Muscle of back (tissue), 3 donors: ENCODE measurements at regions not wholly inside any gene's neighbourhood (a gene's known extent, or its start where the extent isn't known, plus 50 kb on each side); places are given as distances from the start of the nearest gene placed in this dataset.
"Not testable (repeated sequence)": the region's sequence is repeated elsewhere in the genome, so short reads cannot be mapped to it uniquely, and the experiment has no call there.

Experiments
- DNase-seq, 3 donors: peaks; one replicate each; pipeline versions ENCODE4 v3.0.0 to v3.0.0-alpha.2; 2013

GRCh38 chr1:148432318-148432717 is 50.8 kb downstream of the PPIAL4G start:
- not testable (repeated sequence) for DNase-seq

- DNase-seq = not testable (repeated sequence)
Observed at GRCh38 chr1:148429856-148430255, 53.2 kb downstream of the PPIAL4G start.

- DNase-seq = not testable (repeated sequence)
Observed at GRCh38 chr1:148426940-148427611, 56.0 kb downstream of the PPIAL4G start.

GRCh38 chr1:148426385-148426784 is 56.7 kb downstream of the PPIAL4G start:
- not testable (repeated sequence) for DNase-seq

- DNase-seq = peak in 1 of 3 donors; percentile 1
Observed at GRCh38 chr1:148424143-148425003, 58.7 kb downstream of the PPIAL4G start.

- DNase-seq = not testable (repeated sequence)
Observed at GRCh38 chr1:148422921-148423320, 60.2 kb downstream of the PPIAL4G start.

GRCh38 chr1:148417241-148417640 is 65.9 kb downstream of the PPIAL4G start:
- DNase-seq = not testable (repeated sequence)

- DNase-seq = not testable (repeated sequence)
Observed at GRCh38 chr1:148413385-148413784, 69.7 kb downstream of the PPIAL4G start.

- not testable (repeated sequence) for DNase-seq
Observed at GRCh38 chr1:148404786-148405568, 78.1 kb downstream of the PPIAL4G start.

GRCh38 chr1:148403925-148404324 is 79.2 kb downstream of the PPIAL4G start:
- DNase-seq = not testable (repeated sequence)

- DNase-seq = not testable (repeated sequence)
Observed at GRCh38 chr1:148403085-148403456, 80.0 kb downstream of the PPIAL4G start.

GRCh38 chr1:148402152-148403084 is 80.7 kb downstream of the PPIAL4G start:
- peak; percentile 42 to 79 (median 62) for DNase-seq

- not testable (repeated sequence) for DNase-seq
Observed at GRCh38 chr1:148397516-148397915, 85.6 kb downstream of the PPIAL4G start.

GRCh38 chr1:148392505-148392904 is 90.6 kb downstream of the PPIAL4G start:
- not testable (repeated sequence) for DNase-seq

- DNase-seq = not testable (repeated sequence)
Observed at GRCh38 chr1:148391323-148391722, 91.8 kb downstream of the PPIAL4G start.

GRCh38 chr1:148389027-148389339 is 94.1 kb downstream of the PPIAL4G start:
- no peak for DNase-seq

- peak; percentile 89 to 96 (median 90) for DNase-seq
Observed at GRCh38 chr1:148388260-148389026, 94.7 kb downstream of the PPIAL4G start.

GRCh38 chr1:148387949-148388259 is 95.2 kb downstream of the PPIAL4G start:
- not testable (repeated sequence) for DNase-seq

GRCh38 chr1:148387122-148387948 is 95.8 kb downstream of the PPIAL4G start:
- DNase-seq = not testable (repeated sequence)

- no peak for DNase-seq
Observed at GRCh38 chr1:148386617-148387016, 96.5 kb downstream of the PPIAL4G start.
